Ishikawa (cell line): ENCODE measurements at regions not wholly inside any gene's neighbourhood (a gene's known extent, or its start where the extent isn't known, plus 50 kb on each side); places are given as distances from the start of the nearest gene placed in this dataset.

Experiments used
- CEBPB ChIP-seq: IDR thresholded peaks from 2 replicates; pipeline ENCODE4 v1.6.1; 2012
- CREB1 ChIP-seq: IDR thresholded peaks from 2 replicates; pipeline ENCODE4 v1.6.1; 2012; ENCODE audit warnings: low read depth
- EGR1 ChIP-seq: IDR thresholded peaks from 2 replicates; pipeline ENCODE4 v1.6.1; 2012
- EP300 ChIP-seq: IDR thresholded peaks from 2 replicates; pipeline ENCODE4 v1.6.1; 2012; ENCODE audit warnings: borderline replicate concordance
- FOXM1 ChIP-seq: IDR thresholded peaks from 2 replicates; pipeline ENCODE4 v1.6.1; 2012; ENCODE audit warnings: low read depth, borderline replicate concordance
- NFIC ChIP-seq: IDR thresholded peaks from 2 replicates; pipeline ENCODE4 v1.6.1; 2012
- RAD21 ChIP-seq: IDR thresholded peaks from 2 replicates; pipeline ENCODE4 v1.6.1; 2012; ENCODE audit warnings: low read depth
- TAF1 ChIP-seq: IDR thresholded peaks from 2 replicates; pipeline ENCODE4 v1.6.1; 2012; ENCODE audit warnings: low read depth, mild to moderate bottlenecking
- TCF12 ChIP-seq: IDR thresholded peaks from 2 replicates; pipeline ENCODE4 v1.6.1; 2012; ENCODE audit warnings: low read depth
- TEAD4 ChIP-seq: IDR thresholded peaks from 2 replicates; pipeline ENCODE4 v1.6.1; 2012
- YY1 ChIP-seq: IDR thresholded peaks from 2 replicates; pipeline ENCODE4 v1.6.1; 2012; ENCODE audit warnings: low read depth
- ZBTB7A ChIP-seq: IDR thresholded peaks from 2 replicates; pipeline ENCODE4 v1.6.1; 2012; ENCODE audit warnings: low read depth
- TF ChIP-seq, protein P1 (sequence below): IDR thresholded peaks from 2 replicates; pipeline ENCODE4 v1.6.1; 2012
- TF ChIP-seq, protein P2 (sequence below): IDR thresholded peaks from 2 replicates; pipeline ENCODE4 v1.6.1; 2012
- TF ChIP-seq, protein P3 (sequence below): IDR thresholded peaks from 2 replicates; pipeline ENCODE4 v1.6.1; 2012; ENCODE audit warnings: low read depth, mild to moderate bottlenecking

DNA sequence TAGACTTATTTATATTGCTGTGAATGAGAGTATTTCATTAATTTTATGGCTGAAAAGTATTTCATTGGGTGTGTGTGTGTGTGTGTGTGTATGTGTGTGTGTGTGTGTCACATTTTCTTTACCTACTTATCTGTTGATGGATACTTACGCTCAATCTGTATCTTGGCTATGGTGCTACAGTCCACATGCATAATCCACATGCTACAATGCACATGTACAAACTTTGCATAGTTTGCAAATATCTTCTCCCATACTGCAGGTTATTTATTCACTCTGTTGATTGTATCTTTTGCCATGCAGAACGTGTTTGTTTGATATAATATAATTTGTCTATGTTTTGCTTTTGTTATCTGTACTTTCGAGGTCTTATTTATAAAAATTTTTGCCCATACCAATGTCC, 167.8 kb downstream of the RAB28 start:
- TF ChIP-seq RAD21 (no peak), FOXM1 (no peak), TAF1 (no peak), NFIC (no peak), CREB1 (no peak), TEAD4 (no peak), CEBPB (no peak), TCF12 (no peak), YY1 (no peak), ZBTB7A (no peak)
- TF ChIP-seq, protein P1, sequence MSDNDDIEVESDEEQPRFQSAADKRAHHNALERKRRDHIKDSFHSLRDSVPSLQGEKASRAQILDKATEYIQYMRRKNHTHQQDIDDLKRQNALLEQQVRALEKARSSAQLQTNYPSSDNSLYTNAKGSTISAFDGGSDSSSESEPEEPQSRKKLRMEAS, result no peak

DNA sequence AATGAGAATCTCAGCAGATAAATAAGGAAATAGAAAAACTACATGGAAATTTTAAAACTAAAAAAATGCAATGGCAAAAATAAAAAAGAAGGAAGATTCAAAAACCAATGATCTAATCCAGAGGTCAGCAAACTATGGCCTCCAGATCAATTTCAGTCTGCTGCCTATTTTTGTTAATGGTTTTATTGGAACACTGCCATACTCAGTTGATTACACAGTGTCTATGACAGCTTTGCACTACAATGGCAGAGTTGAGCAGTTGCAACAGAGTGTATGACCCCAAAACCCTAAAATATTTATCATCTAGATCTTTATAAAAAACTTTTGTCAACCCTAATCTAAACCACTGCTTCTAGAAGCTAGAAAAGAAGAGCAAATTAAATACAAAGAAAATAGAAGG, 170.3 kb downstream of the RAB28 start:
- TF ChIP-seq EP300, result no peak
- TF ChIP-seq CREB1, result no peak
- TF ChIP-seq EGR1, result no peak

DNA sequence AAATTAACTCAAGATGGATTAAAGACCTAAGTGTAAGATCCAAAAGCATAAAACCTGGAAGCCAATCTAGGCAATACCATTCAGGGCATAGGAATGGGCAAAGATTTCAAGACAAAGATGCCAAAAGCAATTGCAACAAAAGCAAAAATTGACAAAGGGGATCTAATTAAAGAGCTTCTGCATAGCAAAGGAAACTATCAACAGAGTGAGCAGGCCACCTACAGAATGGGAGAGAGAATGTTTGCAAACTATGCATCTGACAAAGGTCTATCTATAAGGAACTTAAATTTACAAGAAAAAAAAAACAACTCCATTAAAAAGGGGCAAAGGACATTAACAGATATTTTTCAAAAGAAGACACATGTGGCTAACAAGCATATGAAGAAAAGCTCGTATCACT, 171.9 kb downstream of the RAB28 start:
- TF ChIP-seq, protein P2, sequence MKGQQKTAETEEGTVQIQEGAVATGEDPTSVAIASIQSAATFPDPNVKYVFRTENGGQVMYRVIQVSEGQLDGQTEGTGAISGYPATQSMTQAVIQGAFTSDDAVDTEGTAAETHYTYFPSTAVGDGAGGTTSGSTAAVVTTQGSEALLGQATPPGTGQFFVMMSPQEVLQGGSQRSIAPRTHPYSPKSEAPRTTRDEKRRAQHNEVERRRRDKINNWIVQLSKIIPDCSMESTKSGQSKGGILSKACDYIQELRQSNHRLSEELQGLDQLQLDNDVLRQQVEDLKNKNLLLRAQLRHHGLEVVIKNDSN, result no peak
- no peak for TF ChIP-seq NFIC
- no peak for TF ChIP-seq RAD21
- TF ChIP-seq, protein P1, result no peak
- TF ChIP-seq, protein P3, sequence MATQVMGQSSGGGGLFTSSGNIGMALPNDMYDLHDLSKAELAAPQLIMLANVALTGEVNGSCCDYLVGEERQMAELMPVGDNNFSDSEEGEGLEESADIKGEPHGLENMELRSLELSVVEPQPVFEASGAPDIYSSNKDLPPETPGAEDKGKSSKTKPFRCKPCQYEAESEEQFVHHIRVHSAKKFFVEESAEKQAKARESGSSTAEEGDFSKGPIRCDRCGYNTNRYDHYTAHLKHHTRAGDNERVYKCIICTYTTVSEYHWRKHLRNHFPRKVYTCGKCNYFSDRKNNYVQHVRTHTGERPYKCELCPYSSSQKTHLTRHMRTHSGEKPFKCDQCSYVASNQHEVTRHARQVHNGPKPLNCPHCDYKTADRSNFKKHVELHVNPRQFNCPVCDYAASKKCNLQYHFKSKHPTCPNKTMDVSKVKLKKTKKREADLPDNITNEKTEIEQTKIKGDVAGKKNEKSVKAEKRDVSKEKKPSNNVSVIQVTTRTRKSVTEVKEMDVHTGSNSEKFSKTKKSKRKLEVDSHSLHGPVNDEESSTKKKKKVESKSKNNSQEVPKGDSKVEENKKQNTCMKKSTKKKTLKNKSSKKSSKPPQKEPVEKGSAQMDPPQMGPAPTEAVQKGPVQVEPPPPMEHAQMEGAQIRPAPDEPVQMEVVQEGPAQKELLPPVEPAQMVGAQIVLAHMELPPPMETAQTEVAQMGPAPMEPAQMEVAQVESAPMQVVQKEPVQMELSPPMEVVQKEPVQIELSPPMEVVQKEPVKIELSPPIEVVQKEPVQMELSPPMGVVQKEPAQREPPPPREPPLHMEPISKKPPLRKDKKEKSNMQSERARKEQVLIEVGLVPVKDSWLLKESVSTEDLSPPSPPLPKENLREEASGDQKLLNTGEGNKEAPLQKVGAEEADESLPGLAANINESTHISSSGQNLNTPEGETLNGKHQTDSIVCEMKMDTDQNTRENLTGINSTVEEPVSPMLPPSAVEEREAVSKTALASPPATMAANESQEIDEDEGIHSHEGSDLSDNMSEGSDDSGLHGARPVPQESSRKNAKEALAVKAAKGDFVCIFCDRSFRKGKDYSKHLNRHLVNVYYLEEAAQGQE, result no peak
- TF ChIP-seq ZBTB7A, result no peak
- no peak for TF ChIP-seq FOXM1
- TF ChIP-seq EGR1, result no peak
- TF ChIP-seq TCF12, result no peak
- no peak for TF ChIP-seq CEBPB
- TF ChIP-seq TAF1, result no peak
- TF ChIP-seq TEAD4, result no peak
- TF ChIP-seq EP300, result no peak

DNA sequence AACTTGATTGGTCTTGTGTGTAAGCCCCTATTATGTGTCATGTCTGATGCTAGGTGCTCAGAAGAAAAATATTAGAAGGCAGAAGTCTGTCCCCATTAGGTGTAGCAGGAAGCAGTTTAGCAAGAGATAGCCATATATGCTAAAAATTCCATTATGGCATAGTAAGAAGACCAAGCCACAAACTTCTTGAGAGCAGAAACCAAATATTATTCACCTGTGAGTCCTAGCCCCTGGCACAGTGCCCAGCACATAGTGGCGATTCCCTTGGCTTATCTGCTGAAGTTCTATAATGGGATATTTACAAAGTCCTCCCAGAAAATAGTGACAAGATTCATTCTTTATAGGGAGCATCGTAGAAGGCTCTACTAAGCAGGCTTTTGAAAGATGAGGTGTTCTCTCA, 174.4 kb downstream of the RAB28 start:
- TF ChIP-seq NFIC (no peak), CEBPB (no peak), RAD21 (no peak), FOXM1 (no peak), TCF12 (no peak), YY1 (no peak), TEAD4 (no peak), CREB1 (no peak), TAF1 (no peak), EGR1 (no peak)
- TF ChIP-seq, protein P1, result no peak
- TF ChIP-seq, protein P2, result no peak
- TF ChIP-seq, protein P3, result no peak

DNA sequence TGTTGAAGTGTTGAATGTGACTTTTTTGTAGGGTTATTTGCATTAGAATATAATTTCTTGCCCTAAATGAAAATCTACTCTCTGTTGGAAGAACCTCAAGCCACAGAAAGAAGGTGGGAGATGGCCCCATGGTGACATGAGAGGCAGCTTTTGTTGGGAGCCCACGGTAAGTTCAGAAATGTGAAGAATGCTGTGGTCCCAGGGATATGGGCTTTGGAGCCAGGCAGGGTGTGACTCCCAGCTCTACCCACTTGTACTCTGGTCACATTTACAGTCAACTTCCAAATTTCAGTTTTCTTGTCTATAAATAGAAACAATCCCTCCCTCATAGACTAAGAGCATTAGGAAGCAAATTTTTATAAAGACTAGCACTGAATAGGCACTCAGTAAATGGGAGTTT, 177.8 kb downstream of the RAB28 start:
- TF ChIP-seq NFIC (no peak), FOXM1 (no peak), CREB1 (no peak), EGR1 (no peak), TCF12 (no peak), EP300 (no peak), RAD21 (no peak), TAF1 (no peak), TEAD4 (no peak), YY1 (no peak)
- TF ChIP-seq, protein P1, result no peak

DNA sequence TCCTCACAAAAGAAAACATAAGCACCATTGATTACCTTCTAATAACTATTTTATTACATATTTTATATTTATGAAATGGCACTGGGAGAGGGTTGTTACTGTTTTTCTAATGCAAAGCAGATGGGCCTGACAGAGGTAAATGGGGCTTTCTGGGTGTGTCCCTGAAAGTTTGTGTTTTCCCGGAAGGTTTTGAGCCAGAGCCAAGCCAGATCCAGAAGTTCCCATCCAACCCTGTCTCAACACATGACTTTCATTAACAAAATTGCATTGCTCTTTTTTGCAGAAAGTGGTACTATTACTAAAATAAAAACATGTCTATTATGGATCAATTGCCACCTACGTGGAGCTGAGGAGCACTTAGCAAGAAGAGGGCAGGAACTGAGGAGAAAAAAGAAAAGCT, 181.3 kb downstream of the RAB28 start:
- TF ChIP-seq CEBPB, result no peak
- no peak for TF ChIP-seq FOXM1
- no peak for TF ChIP-seq TCF12
- TF ChIP-seq, protein P1, result no peak
- no peak for TF ChIP-seq RAD21
- TF ChIP-seq TEAD4, result no peak
- no peak for TF ChIP-seq TAF1
- no peak for TF ChIP-seq EP300
- TF ChIP-seq CREB1, result no peak
- TF ChIP-seq EGR1, result no peak
